ENCODE measurements at regions not wholly inside any gene's neighbourhood (a gene's known extent, or its start where the extent isn't known, plus 50 kb on each side); places are given as distances from the start of the nearest gene placed in this dataset.

DNA sequence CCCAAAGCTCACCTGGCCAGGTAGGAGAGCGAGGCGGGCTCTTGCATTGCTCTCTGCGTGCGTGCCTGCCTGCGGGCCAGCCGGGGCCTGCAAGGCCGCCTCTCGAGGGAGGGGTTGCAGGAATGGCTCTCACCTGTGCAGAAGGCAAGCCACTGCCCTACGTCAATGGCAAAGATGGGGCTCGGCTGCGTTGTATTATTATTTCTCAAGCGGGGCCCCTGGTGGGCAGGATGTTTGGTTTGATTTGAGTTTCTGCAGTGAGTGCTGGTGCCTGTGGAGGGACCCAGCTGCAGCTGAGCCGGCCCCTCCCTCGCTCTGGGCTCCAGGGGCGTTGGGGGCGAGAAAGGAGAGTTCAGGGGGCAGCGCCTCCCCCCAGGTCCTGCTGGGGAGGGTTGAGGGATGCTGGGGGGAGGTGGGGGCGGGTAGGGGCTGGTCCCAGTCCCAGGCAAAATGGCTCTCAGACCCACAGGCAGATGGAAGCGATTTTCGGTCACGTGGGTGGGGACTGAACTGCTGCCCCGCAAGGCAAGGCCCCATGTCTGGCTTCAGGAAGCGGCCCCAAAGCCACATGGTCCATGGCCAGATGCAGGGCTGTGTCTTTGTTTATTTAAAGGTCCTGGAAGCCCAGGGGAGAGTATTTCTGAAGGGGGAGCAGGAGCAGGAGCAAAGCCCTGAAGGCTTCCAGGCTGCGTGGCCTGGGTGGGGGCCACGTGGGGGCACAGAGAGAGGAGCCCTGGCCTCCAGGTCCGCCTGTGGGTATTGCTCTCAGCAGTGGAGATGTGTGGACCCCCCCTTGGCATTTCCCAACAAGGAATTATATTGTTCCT lies 338.8 kb downstream of the SEC14L1 start:
- DNase-seq, result no peak

DNA sequence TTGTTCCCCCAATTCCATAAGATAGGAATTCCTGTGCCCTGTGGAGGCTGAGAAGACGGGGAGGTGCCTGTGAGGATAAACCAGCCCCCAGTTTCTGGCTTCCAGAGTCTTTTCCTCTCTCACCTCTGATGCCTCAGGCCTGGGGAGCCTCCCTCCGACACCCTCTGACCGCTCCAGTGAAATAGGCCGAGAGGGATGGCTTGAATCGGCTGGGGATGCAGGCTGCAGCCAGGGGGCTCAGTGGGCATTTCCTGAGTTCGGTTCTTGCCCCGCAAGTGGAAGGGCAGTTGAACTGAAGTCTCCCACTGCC lies 339.4 kb downstream of the SEC14L1 start:
- no peak for DNase-seq

DNA sequence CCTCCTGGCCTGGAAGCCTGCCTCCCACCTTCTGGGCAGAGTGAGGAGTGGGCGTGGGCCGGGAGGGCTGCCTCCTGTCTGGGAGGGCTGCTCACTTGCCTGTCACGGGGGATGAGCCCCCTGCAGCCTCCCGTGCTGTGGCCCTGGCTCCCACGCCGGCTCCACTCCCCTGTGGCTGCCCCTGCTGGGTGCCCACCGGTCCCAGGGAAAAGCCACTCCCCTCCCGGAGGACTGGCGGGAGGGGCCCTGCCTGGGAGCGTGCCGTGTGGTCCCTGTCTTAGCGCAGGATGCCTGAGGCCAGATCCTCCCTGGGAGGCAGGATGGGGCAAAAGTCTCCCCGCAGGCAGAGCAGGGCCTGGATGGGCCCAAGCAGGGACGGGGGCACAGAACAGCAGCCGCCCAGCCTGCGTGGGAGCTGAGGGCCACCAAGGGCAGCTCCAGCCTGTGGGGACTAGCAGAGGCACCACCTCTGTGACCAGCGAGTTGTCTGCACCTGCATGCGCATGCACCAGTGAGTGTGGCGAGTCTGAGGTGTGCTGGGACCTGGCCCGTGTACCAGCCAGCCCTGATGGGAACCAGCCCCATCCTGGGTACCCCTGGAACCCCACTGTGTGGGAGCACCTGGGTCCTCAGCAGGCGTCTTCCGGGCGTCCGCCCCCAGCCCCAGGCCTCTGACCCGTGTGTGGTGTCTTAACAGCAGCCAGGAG lies 339.9 kb downstream of the SEC14L1 start:
- DNase-seq, result no peak

DNA sequence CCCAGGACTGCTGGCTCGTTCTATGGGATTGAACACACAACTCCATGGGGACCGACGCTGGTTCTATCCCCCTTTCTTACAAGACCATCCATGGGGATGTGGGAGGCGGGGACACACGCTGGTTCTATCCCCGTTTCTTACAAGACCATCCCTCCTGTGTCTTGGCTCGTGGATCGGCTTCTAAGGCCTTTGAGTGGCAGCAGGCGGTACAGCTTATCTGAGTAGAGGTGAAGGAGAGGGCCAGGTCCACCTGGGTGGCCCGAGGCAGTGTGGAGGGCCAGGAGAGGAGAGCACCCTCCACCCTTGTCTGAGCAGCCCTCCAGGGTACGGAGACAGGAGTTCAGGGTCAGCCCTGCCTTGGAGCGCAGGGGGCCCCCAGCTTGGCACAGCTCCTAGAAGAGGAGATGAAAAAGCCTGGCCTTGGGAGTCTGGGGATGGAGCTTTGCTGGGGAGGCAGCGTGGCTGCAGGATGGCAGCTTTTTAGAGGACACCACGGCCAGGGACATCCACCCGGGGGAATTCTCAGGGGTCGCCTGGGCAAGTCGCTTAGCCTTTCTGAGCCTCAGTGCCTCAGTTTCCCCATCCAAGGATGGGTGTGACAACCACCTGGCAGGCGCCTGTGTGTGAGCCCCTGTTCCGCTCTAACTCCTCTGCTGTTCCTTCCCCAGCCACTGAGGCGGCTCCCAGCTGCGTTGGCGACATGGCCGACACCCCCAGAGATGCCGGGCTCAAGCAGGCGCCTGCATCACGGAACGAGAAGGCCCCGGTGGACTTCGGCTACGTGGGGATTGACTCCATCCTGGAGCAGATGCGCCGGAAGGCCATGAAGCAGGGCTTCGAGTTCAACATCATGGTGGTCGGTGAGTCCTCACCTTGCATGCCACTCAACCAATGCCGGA lies 341.0 kb downstream of the SEC14L1 start:
- DNase-seq, result no peak

DNA sequence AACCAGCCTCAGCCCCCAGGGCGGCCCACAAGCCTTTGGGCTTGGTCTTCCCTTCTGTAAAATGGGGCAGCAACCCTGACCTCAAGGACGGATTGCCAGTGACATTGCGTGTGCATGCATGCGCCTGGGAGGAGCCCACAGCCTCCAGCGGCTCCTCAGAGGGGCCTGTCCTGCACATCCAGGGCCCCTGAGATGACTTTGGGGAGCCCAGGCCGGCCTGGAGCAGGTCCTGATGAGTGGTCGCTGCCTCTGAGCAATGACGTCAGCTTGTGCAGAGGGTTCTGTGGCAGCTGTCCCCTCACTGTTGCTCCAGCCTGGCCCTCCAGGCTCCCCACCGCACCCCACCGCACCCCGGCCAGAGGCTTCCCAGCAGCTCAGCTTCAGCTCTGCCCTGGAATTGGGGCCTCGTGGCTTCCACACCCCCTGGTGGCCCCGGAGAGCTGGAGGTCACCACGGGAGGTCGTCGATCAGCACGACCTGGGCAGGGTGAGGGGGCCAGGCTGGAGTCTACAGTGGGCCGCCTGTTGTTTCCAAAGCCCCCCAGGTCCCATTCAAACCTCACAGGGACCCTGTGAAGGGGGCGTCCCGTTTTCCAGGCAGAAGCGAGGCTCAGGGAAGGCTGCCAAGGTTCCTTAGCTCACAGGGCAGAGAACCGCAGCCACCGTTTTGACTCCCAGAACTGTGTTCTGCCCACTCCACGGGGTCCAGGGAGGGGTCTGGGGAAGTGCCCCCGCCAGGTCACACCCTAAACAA lies 341.8 kb downstream of the SEC14L1 start:
- DNase-seq, result no peak

DNA sequence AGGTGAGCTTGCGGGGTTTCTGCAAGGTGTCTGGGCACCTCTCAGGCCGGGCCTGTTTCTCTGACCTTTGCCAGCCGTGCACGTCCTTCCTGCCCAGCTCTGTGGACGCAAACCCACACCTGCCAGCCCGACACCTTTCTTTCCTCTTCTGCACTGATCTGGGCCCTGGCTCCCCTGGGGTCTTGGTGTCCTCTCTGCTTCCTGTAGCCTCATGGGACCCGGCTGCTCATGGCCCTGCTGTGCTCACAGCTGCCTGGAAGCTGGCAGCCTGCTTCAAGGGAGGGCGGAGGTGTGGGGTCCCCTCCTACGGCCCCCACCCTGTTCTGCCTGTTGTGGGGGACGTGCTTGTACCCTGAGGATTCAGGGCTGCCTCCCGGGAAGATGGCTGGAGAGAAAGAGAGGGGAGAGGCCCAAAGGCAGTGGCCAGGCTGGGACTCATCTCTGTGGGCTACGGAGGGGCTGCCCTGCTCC lies 342.4 kb downstream of the SEC14L1 start:
- no peak for DNase-seq

DNA sequence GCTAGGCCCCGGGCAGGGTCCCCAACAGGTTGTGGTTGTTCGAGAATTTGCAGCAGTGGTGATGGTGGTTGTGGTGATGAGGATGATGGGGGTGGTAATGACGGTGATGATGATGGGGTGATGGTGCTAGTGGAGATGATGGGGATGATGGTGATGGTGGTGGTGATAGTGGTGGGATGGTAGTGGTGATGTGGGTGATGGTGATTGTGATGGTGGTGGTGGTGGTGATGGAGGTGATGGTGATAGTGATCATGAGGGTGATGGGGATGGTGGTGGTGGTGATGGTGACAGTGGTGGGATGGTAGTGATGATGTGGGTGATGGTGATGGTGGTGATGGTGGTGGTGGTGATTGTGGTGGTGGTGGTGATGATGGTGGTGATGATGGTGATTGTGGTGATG lies 343.3 kb downstream of the SEC14L1 start:
- no peak for DNase-seq

DNA sequence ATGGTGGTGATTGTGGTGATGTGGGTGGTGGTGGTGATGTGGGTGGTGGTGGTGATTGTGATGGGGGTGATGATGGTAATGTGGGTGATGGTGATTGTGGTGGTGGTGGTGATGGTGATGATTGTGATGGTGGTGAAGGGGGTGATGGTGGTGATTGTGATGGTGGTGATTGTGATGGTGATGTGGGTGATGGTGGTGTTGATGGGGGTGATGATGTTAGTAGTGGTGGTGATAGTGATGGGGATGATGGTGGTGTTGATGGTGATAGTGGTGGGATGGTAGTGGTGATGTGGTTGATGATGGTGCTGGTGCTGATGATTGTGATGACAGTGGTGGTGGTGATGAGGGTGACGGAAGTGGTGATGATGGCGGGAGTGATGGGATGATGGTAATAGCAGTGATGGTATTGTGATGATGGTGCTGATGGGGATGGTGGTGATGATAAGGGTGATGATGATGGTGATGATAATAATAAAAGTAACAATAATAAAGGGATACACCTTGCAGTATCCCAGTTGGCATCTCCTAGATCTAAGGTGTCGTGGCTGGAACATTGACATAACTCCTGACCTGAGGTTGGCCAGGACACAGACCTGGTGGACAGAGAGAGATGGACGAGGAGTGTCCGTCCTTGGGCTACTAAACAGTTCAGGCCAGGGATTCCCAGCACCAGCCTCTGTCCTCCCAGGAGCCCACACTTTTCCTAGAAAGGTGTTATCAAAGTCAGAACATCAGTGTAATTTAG lies 344.5 kb downstream of the SEC14L1 start:
- DNase-seq, result no peak

DNA sequence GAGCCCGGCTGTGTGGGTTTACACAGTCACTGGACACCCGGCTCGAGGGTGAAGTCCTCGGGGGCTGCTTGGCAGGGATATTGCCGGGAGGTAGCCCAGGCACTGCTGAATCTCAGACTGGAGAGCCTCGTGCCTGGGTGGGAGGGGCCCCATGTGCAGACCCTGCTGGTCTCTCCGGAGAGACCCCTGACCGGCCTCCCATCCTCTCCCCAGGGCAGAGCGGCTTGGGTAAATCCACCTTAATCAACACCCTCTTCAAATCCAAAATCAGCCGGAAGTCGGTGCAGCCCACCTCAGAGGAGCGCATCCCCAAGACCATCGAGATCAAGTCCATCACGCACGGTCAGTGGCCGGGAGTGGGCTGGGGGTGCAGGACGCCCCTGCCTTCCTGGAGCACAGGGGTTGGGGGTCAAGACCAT lies 346.5 kb downstream of the SEC14L1 start:
- no peak for DNase-seq

DNA sequence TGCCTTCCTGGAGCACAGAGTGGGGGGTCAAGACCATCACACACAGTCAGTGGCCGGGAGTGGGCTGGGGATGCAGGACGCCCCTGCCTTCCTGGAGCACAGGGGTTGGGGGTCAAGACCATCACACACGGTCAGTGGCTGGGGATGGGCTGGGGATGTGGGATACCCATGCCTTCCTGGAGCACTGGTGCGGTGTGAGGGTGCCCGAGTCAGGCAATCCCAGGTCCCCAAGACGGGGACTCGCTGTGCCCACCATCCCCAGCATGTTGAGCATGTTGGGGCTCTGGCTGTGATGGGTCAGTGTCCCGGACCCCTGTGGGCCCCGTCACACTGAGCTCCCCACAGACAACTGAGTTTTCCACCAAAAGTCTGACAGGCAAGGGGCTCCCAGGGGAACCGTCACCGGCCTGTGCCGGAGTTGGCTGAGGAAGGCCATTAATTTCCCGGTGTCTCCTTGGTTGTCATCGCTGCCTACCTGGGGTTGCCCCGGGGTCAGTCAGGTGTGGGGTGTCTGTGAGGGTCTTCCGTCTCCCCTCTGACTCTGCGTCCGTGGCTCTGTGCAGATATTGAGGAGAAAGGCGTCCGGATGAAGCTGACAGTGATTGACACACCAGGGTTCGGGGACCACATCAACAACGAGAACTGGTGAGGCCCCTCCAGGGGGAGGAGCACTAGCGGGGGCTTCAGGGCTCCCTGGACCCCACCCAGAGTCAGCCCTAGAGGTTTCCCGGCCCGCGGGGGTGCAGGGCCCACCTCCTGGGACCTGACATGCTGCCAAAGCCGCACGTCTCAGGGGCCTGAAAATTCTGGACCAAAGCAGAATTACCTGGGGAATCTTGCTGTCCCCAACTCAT lies 347.1 kb downstream of the SEC14L1 start:
- no peak for DNase-seq

DNA sequence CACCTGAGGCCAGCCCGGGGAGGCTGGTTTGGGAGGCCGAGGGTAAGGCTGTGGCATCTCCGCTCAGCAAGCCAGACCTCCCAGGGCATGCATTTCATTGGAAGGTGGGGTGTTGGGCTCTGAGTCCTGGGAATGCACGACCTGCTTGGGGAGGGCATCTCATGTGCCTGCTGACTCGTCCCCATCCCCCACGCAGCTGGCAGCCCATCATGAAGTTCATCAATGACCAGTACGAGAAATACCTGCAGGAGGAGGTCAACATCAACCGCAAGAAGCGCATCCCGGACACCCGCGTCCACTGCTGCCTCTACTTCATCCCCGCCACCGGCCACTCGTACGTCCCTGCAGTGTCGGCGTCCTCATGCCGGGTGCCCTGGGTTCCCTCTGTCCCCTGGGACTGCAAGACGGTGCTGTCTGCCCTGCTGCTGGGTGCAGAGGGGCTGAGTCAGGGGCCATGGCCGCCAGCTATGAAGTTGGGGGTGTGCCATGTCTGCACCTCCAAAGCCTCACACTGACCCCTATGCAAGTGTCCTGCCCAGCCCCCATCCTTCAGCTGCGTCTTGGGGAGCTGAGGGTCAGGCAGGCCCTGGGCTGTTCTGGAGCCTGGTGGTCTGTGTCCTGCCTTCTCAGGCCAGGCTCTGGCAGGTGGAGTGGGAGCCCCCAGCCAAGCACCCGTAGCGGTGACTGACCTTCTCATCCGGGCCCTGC lies 347.9 kb downstream of the SEC14L1 start:
- no peak for DNase-seq

DNA sequence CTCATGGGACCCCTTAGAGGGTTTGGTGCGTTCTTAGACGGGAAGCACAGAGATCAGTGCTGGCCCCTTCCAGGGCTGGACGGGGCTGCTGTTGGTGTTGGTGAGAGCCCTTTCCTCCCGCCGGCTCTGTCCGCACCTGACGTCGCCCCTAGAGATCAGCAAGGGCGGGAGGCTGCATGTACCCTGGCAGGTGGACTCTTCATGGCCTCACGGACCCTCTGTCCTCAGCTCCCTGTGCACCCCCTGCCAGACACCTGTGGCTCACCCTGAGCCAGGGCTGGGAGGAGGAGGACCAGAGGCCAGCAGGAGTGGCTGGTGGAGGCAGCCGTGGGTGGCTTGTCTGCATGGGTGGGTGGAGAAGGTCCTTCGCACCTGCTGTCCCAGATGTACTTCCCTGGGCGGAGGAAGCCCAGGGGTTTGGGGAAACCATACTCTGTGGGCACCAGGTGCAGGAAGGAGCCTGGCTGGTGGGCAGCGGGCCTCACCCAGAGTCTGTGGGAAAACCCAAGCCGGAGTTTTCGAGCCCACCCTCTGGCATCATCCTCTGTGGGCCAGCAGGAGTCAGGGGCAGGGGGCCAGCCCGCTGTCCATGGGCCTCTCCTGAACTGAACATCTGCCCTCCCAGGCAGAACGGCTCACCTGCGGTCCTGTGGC lies 348.6 kb downstream of the SEC14L1 start:
- no peak for DNase-seq

DNA sequence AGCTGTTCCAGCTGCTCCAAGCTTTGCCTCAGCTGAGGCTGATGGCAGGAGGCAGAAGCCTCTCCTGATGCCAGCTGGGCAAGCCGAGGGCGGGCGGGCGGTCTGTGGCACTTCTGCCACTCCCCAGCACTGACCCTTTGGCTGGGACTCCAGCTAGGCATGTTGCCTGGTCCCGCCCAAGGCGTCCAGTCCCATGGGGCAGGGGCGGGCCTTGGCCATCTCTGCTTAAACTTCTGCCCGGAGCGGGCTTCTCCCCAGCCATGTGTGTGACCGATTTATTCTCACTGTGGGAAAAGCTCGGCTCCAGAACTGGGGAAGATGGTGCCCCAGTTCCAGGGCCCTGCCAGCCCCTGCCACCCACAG lies 349.1 kb downstream of the SEC14L1 start:
- no peak for DNase-seq

DNA sequence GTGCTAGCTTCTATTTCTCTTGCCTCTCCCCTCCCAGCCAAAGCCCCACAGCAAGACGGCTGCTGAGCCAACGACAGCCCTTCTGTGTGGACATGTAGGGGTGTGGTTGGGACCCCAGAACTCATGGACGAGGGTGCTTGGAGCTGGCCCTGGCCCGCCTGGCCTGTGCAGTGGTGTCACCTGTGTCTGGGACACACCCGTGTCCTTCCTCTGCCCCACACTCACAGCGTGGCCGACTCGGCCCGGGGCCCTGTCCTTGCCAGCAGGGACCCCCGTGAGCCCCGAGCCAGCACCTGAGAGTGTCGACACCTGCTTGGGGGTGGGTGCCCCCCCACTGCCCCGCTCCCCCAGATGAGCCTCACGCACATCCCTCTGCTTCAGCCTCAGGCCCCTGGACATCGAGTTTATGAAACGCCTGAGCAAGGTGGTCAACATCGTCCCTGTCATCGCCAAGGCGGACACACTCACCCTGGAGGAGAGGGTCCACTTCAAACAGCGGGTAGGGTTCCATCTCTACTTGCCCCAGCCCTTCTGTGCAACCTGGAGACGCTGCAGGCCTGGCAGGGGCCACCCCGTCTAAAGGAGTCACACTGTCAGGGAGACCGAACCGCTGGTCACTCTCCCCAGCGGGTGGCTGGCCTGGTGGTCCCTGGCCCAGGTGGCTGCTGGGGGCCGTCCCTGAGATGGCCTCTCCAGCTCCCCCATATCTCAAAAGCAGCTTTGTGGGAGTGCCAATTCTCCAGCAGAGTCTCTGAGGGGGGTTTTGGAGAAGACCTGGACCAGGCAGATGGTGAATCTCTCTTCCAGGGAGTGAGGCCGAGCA lies 349.8 kb downstream of the SEC14L1 start:
- no peak for DNase-seq

DNA sequence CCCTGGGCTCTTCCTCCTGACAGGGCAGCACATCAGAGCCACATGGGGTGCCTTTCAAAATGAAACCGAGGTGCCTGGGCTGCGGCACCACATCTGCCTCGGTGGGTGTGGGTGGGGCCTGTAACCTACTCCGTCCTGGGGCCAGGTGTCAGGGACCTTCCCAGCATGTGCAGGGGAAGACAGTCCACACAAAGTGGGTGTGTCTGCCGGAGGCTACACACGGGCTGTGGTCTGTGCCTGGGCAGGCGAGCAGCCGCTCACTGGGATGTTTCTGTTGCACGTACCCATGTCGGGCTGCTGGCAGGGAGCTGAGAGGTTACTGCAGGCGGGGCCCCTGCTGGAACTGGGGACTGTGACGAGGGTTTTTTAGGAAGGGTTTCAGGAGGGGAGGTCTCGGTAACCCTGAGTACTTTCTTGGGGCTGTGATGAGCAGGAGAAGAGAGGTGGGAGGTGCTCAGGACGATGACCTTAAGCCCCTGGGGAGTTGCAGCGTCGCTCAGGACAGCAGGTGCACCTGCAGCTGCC lies 351.2 kb downstream of the SEC14L1 start:
- DNase-seq, result peak; percentile 50

DNA sequence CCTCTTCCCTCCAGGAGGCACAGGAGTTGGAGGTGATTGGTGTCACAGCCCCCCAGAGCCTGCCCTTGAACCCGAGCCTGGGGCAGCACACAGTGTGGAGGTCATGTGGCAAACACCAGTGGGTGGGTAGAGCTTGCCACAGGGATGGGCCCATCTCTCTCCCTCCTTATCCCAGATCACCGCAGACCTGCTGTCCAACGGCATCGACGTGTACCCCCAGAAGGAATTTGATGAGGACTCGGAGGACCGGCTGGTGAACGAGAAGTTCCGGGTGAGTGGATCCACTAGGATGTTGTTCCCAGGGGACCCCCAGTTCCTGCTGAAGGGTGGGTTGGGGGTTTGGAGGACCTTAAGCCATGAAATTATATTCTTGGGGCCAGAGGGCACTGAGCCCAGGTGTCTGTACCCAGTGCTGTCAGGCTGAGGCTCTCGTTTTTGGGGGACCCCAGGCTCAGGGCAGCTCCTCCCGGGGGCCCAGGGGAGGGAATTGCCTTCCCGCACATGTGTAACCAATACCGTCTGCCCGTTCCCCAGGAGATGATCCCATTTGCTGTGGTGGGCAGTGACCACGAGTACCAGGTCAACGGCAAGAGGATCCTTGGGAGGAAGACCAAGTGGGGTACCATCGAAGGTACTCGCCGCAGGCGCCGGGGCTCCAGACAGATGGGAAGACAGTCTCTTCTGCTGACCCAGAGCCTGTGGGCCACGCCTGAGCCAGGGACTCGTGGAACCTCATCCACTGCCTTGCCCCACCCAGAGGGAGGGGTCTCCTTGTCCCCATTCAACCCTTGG lies 351.9 kb downstream of the SEC14L1 start:
- DNase-seq, result no peak

DNA sequence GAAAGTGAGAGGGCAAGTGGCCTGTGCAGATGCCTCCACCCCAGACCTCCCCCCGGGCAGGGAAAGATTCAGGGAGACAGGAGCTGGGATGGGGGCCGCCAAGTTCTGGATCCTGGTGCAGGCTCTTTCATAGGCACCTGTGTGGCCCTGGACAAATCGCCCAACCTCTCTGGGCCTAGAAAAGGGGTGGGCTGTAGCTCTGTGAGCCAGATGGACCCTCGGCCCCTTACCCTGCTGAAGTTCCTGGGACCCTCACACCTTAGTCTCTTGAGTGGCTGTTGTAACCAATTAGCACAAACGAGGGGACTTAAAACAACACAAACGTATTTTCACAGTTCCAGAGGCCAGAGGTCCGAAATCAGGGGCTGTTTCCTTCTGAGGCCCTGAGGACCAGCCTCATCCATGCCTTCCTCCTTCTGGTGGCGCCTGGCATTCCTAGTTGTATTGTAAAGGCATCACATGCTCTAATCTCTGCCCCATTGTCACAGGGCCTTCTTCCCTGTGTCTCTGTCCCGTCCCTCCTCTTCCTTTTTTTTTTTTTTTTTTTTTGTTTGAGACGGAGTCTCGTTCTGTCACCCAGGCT lies 352.6 kb downstream of the SEC14L1 start:
- DNase-seq, result no peak

Data from activated CD4-positive, alpha-beta T cell treated with anti-CD3 and anti-CD28 coated beads, Interleukin-10, Interleukin-2, amounts not matched to agents 100 ng/mL and 50 ng/mL, durations not matched to agents 16 hours and 8 hours (primary cell).